ENCODE measurements at regions not wholly inside any gene's neighbourhood (a gene's known extent, or its start where the extent isn't known, plus 50 kb on each side); places are given as distances from the start of the nearest gene placed in this dataset.

GRCh38 chr4:177006331-177006730, 213.6 kb upstream of the VEGFC start:
- Histone ChIP-seq H3K9me3 (ENCODE audit: low read depth) (no peaks in the 10 kb centered on the region), H3K9me2 (replicated peaks; ENCODE audit: insufficient read depth) (no peaks in the 10 kb centered on the region), H3K4me2 (no peak overlapping the region), H2AFZ (no peak overlapping the region), H3K4me3 (no peak overlapping the region), H3K4me1 (ENCODE audit: insufficient read depth) (no peaks in the 10 kb centered on the region), H3K27ac (no peak overlapping the region), H4K20me1 (ENCODE audit: insufficient read depth, poor library complexity, severe bottlenecking) (no peaks in the 10 kb centered on the region), H3K36me3 (replicated peaks; ENCODE audit: insufficient read depth, low read depth) (no peaks in the 10 kb centered on the region), H3K27me3 (no peaks in the 10 kb centered on the region), H3K79me2 (no peaks in the 10 kb centered on the region)
- TF ChIP-seq CTCF (IDR thresholded peaks at IDR 0.05; ENCODE audit: poor library complexity) (no peak), EZH2 (IDR thresholded peaks at IDR 0.05; ENCODE audit: borderline replicate concordance) (no peak), EZH2phosphoT487 (IDR thresholded peaks at IDR 0.05; ENCODE audit: low read depth, severe bottlenecking, unreplicated experiment) (no peak)
- DNase-seq (ENCODE audit: low spot score) = no peak

GRCh38 chr4:177008071-177008835, 215.5 kb upstream of the VEGFC start:
- no peak for TF ChIP-seq EZH2phosphoT487 (IDR thresholded peaks at IDR 0.05; ENCODE audit: low read depth, severe bottlenecking, unreplicated experiment)
- TF ChIP-seq CTCF (IDR thresholded peaks at IDR 0.05; ENCODE audit: poor library complexity) = no peak
- no peak for TF ChIP-seq EZH2 (IDR thresholded peaks at IDR 0.05; ENCODE audit: borderline replicate concordance)
- H2AFZ ChIP-seq = no peak overlapping the region
- H3K36me3 ChIP-seq (replicated peaks; ENCODE audit: insufficient read depth, low read depth) = no peaks in the 10 kb centered on the region
- H3K4me2 ChIP-seq = no peak overlapping the region
- 100% methylated on average over 1 of the region's 1 CpG for WGBS (ENCODE audit: low lambda C conversion rate, missing lambda C conversion rate)
- no peaks in the 10 kb centered on the region for H3K27me3 ChIP-seq
- H3K9me2 ChIP-seq (replicated peaks; ENCODE audit: insufficient read depth) = no peaks in the 10 kb centered on the region
- no peak for DNase-seq (ENCODE audit: low spot score)
- H3K4me1 ChIP-seq (ENCODE audit: insufficient read depth) = no peaks in the 10 kb centered on the region
- no peak overlapping the region for H3K4me3 ChIP-seq
- no peak overlapping the region for H3K27ac ChIP-seq
- no peaks in the 10 kb centered on the region for H3K79me2 ChIP-seq
- H4K20me1 ChIP-seq (ENCODE audit: insufficient read depth, poor library complexity, severe bottlenecking) = no peaks in the 10 kb centered on the region
- no peaks in the 10 kb centered on the region for H3K9me3 ChIP-seq (ENCODE audit: low read depth)

- H3K9me2 ChIP-seq (replicated peaks; ENCODE audit: insufficient read depth) = no peaks in the 10 kb centered on the region
- H3K4me1 ChIP-seq (ENCODE audit: insufficient read depth) = no peaks in the 10 kb centered on the region
- no peaks in the 10 kb centered on the region for H3K79me2 ChIP-seq
- no peaks in the 10 kb centered on the region for H4K20me1 ChIP-seq (ENCODE audit: insufficient read depth, poor library complexity, severe bottlenecking)
- H3K27me3 ChIP-seq = no peaks in the 10 kb centered on the region
- no peak overlapping the region for H3K27ac ChIP-seq
- 86% methylated on average over 4 of the region's 4 CpGs for WGBS (ENCODE audit: low lambda C conversion rate, missing lambda C conversion rate)
- no peak overlapping the region for H2AFZ ChIP-seq
- no peaks in the 10 kb centered on the region for H3K36me3 ChIP-seq (replicated peaks; ENCODE audit: insufficient read depth, low read depth)
- TF ChIP-seq EZH2 (IDR thresholded peaks at IDR 0.05; ENCODE audit: borderline replicate concordance) = no peak
- no peak for TF ChIP-seq EZH2phosphoT487 (IDR thresholded peaks at IDR 0.05; ENCODE audit: low read depth, severe bottlenecking, unreplicated experiment)
- TF ChIP-seq CTCF (IDR thresholded peaks at IDR 0.05; ENCODE audit: poor library complexity) = no peak
- H3K9me3 ChIP-seq (ENCODE audit: low read depth) = no peaks in the 10 kb centered on the region
- no peak overlapping the region for H3K4me2 ChIP-seq
- DNase-seq (ENCODE audit: low spot score) = no peak
- no peak overlapping the region for H3K4me3 ChIP-seq
Measured at GRCh38 chr4:177008836-177009501, 216.2 kb upstream of the VEGFC start.

Measured in hepatocyte (in vitro differentiated cells).